HL-60 (cell line): ENCODE measurements at regions not wholly inside any gene's neighbourhood (a gene's known extent, or its start where the extent isn't known, plus 50 kb on each side); places are given as distances from the start of the nearest gene placed in this dataset.

Experiments
- DNase-seq, 2 experiments: peaks; one replicate each; pipeline ENCODE4 v3.0.0-alpha.2; 2010 to 2020; ENCODE audit warnings: low read depth in 1 of 2, low spot score in 1 of 2
- H3K27ac ChIP-seq: fragments of 250-450 bp; sonication (Bioruptor Pico); replicated peaks from 2 replicates; pipeline ENCODE4 v1.5.1; 2020; ENCODE audit warnings: mild to moderate bottlenecking, moderate library complexity
- H3K27me3 ChIP-seq: fragments of 250-450 bp; sonication (Bioruptor Pico); 2 replicates; pipeline ENCODE4 v1.5.1; 2021; ENCODE audit warnings: mild to moderate bottlenecking, moderate library complexity; ENCODE audit not compliant: insufficient read depth, poor library complexity, severe bottlenecking
- H3K4me3 ChIP-seq: replicated peaks from 2 replicates; pipeline ENCODE4 v1.5.1; 2011; ENCODE audit warnings: mild to moderate bottlenecking, control low read depth, low read length; ENCODE audit not compliant: insufficient read depth
- CTCF ChIP-seq: IDR thresholded peaks from one replicate; pipeline ENCODE4 v1.5.1; 2011; ENCODE audit warnings: low read length, control low read depth, inconsistent platforms; ENCODE audit not compliant: insufficient read depth
- GABPA ChIP-seq: IDR thresholded peaks from 2 replicates; pipeline ENCODE4 v1.6.1; 2012; ENCODE audit warnings: low read depth
- POLR2AphosphoS5 ChIP-seq: IDR thresholded peaks from 2 replicates; pipeline ENCODE4 v1.6.1; 2012; ENCODE audit warnings: low read depth
- SPI1 ChIP-seq: IDR thresholded peaks from 2 replicates; pipeline ENCODE4 v1.6.1; 2012; ENCODE audit warnings: low read depth, mild to moderate bottlenecking, borderline replicate concordance
- TF ChIP-seq, protein P1 (sequence below): IDR thresholded peaks from 2 replicates; pipeline ENCODE4 v1.6.1; 2012; ENCODE audit warnings: low read depth; ENCODE audit not compliant: insufficient replicate concordance

DNA sequence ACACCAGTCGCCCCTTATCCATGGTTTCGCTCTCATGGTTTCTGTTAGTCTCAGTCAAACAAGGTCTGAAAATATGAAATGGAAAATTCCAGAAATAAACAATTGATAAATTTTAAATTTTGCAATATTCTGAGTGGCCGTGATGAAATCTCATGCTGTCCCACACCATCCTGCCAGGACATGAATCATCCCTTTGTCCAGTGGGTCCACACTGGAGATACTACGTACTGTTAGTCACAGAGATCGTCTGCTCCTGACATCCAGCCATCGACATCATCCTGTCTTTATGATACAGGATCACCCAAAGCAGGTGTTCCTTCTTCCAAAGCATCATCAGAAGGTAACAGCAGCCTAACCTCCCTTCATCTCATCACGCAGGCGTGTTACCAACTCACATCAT, 76.5 kb upstream of the MSX1 start:
- H3K27me3 ChIP-seq = no peaks in the 10 kb centered on the region
- no peak overlapping the region for H3K27ac ChIP-seq
- H3K4me3 ChIP-seq = no peak overlapping the region
- no peak for DNase-seq
- TF ChIP-seq SPI1 (no peak), GABPA (no peak), POLR2AphosphoS5 (no peak), CTCF (no peak)
- TF ChIP-seq, protein P1, sequence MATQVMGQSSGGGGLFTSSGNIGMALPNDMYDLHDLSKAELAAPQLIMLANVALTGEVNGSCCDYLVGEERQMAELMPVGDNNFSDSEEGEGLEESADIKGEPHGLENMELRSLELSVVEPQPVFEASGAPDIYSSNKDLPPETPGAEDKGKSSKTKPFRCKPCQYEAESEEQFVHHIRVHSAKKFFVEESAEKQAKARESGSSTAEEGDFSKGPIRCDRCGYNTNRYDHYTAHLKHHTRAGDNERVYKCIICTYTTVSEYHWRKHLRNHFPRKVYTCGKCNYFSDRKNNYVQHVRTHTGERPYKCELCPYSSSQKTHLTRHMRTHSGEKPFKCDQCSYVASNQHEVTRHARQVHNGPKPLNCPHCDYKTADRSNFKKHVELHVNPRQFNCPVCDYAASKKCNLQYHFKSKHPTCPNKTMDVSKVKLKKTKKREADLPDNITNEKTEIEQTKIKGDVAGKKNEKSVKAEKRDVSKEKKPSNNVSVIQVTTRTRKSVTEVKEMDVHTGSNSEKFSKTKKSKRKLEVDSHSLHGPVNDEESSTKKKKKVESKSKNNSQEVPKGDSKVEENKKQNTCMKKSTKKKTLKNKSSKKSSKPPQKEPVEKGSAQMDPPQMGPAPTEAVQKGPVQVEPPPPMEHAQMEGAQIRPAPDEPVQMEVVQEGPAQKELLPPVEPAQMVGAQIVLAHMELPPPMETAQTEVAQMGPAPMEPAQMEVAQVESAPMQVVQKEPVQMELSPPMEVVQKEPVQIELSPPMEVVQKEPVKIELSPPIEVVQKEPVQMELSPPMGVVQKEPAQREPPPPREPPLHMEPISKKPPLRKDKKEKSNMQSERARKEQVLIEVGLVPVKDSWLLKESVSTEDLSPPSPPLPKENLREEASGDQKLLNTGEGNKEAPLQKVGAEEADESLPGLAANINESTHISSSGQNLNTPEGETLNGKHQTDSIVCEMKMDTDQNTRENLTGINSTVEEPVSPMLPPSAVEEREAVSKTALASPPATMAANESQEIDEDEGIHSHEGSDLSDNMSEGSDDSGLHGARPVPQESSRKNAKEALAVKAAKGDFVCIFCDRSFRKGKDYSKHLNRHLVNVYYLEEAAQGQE = no peak

- no peak overlapping the region for H3K27ac ChIP-seq
- TF ChIP-seq SPI1 = no peak
- TF ChIP-seq, protein P1 = no peak
- no peak for TF ChIP-seq POLR2AphosphoS5
- no peak for TF ChIP-seq GABPA
- no peak for TF ChIP-seq CTCF
- no peak for DNase-seq
- no peaks in the 10 kb centered on the region for H3K27me3 ChIP-seq
- H3K4me3 ChIP-seq = no peak overlapping the region
Measured at GRCh38 chr4:4781936-4782707, 77.3 kb upstream of the MSX1 start.

DNA sequence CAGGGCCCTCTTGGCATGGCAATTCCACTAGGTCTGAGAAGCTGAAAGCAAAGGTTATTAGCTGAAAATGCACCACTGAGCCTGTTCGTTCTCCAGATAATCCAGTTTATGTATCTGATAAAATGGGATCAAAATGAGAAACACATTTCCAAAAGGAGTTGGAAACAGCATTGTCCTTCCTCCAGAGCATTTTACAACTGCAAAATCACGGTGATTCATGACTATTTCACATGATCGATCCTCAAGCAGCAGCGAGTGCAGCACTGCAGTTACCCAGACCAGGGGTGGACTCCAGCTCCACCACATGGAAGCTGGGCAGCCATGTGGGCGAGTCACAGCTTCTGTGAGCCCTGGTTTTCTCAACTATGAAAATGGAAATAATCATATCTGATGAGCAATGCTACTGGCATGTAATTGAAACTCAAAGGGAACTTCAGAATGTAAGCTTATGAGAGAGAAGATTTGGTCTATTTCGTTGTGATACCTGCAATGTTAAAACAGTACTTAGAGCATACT, 78.7 kb upstream of the MSX1 start:
- Histone ChIP-seq H3K27me3 (no peaks in the 10 kb centered on the region), H3K27ac (no peak overlapping the region), H3K4me3 (no peak overlapping the region)
- TF ChIP-seq SPI1 (no peak), CTCF (no peak), POLR2AphosphoS5 (no peak), GABPA (no peak)
- TF ChIP-seq, protein P1 = no peak
- DNase-seq = no peak
